Neural cell (in vitro differentiated cells): ENCODE measurements at regions not wholly inside any gene's neighbourhood (a gene's known extent, or its start where the extent isn't known, plus 50 kb on each side); places are given as distances from the start of the nearest gene placed in this dataset.

Source experiments
- H2AFZ ChIP-seq: fragments of 200-600, 300-800 bp; sonication (generic), shearing (Covaris generic); 2 replicates; pipeline ENCODE4 v1.6.0; 2014; ENCODE audit warnings: low read depth, mild to moderate bottlenecking, antibody characterized with exemption, low read length, moderate library complexity
- H3F3A ChIP-seq: fragments of 200-600 bp; shearing (Covaris generic); 2 replicates; pipeline ENCODE4 v1.6.1; 2016; ENCODE audit warnings: mild to moderate bottlenecking, moderate library complexity, mixed read lengths, antibody characterized with exemption, low read length; ENCODE audit not compliant: insufficient read depth, poor library complexity, severe bottlenecking
- H3K27ac ChIP-seq: fragments of 200-600, 300-800 bp; sonication (generic), shearing (Covaris generic); 2 replicates; pipeline ENCODE4 v1.5.1; 2014; ENCODE audit warnings: mild to moderate bottlenecking, low read length, moderate library complexity
- H3K27me3 ChIP-seq: fragments of 300-800, 200-600 bp; sonication (generic), shearing (Covaris generic); 2 replicates; pipeline ENCODE4 v1.6.0; 2014; ENCODE audit warnings: mild to moderate bottlenecking, low read depth, low read length, moderate library complexity; ENCODE audit not compliant: insufficient read depth
- H3K36me3 ChIP-seq: fragments of 300-800, 200-600 bp; sonication (generic), shearing (Covaris generic); 2 replicates; pipeline ENCODE4 v1.5.1; 2014; ENCODE audit warnings: mild to moderate bottlenecking, antibody characterized with exemption, low read length, moderate library complexity; ENCODE audit not compliant: insufficient read depth
- H3K4me2 ChIP-seq: fragments of 300-800, 200-600 bp; sonication (generic), shearing (Covaris generic); 2 replicates; pipeline ENCODE4 v1.6.0; 2014; ENCODE audit warnings: mild to moderate bottlenecking, low read length
- H3K4me3 ChIP-seq: fragments of 300-800, 200-600 bp; sonication (generic), shearing (Covaris generic); 2 replicates; pipeline ENCODE4 v1.5.1; 2014; ENCODE audit warnings: mild to moderate bottlenecking, low read length, moderate library complexity
- H3K79me2 ChIP-seq: fragments of 200-600 bp; shearing (Covaris generic); replicated peaks from 2 replicates; pipeline ENCODE4 v1.6.0; 2014; ENCODE audit warnings: mild to moderate bottlenecking, low read length, moderate library complexity; ENCODE audit not compliant: insufficient read depth
- H3K9ac ChIP-seq: fragments of 300-800, 200-600 bp; sonication (generic), shearing (Covaris generic); 2 replicates; pipeline ENCODE4 v1.6.1; 2016; ENCODE audit warnings: mild to moderate bottlenecking, low read length, mixed read lengths
- H3K9me2 ChIP-seq: fragments of 200-600 bp; shearing (Covaris generic); 2 replicates; pipeline ENCODE4 v1.6.1; 2016; ENCODE audit warnings: mild to moderate bottlenecking, low read length, mixed read lengths; ENCODE audit not compliant: insufficient read depth
- H3K9me3 ChIP-seq: fragments of 200-600, 300-800 bp; sonication (generic), shearing (Covaris generic); 2 replicates; pipeline ENCODE4 v1.6.1; 2016; ENCODE audit warnings: mild to moderate bottlenecking, mixed run types, low read length, moderate library complexity, mixed read lengths
- H4K20me1 ChIP-seq: fragments of 200-600 bp; shearing (Covaris generic); 2 replicates; pipeline ENCODE4 v1.6.1; 2016; ENCODE audit warnings: mild to moderate bottlenecking, mixed run types; ENCODE audit not compliant: insufficient read depth
- EP300 ChIP-seq: fragments of 450-650 bp; conservative IDR thresholded peaks from 2 replicates; pipeline ENCODE4 v1.6.1; 2014; ENCODE audit warnings: antibody characterized with exemption, mild to moderate bottlenecking, moderate library complexity; ENCODE audit not compliant: poor library complexity, severe bottlenecking
- EZH2 ChIP-seq: fragments of 200-600, 300-800 bp; shearing (Covaris generic), sonication (generic); IDR thresholded peaks from 2 replicates; pipeline ENCODE4 v1.6.1; 2014; ENCODE audit warnings: antibody characterized with exemption, low read length, borderline replicate concordance, mild to moderate bottlenecking; ENCODE audit not compliant: insufficient read depth, poor library complexity, severe bottlenecking
- MXI1 ChIP-seq: fragments of 450-650 bp; conservative IDR thresholded peaks from 2 replicates; pipeline ENCODE4 v1.6.1; 2014; ENCODE audit warnings: antibody characterized with exemption, mild to moderate bottlenecking; ENCODE audit not compliant: poor library complexity, severe bottlenecking
- POLR2AphosphoS5 ChIP-seq: IDR thresholded peaks from 2 replicates; pipeline ENCODE4 v1.6.1; 2012
- RAD21 ChIP-seq: fragments of 450-650 bp; conservative IDR thresholded peaks from 2 replicates; pipeline ENCODE4 v1.6.1; 2014; ENCODE audit warnings: antibody characterized with exemption, mild to moderate bottlenecking, moderate library complexity
- SMC3 ChIP-seq: fragments of 450-650 bp; conservative IDR thresholded peaks from 2 replicates; pipeline ENCODE4 v1.6.1; 2014; ENCODE audit warnings: antibody characterized with exemption, mild to moderate bottlenecking, moderate library complexity; ENCODE audit not compliant: poor library complexity
- TAF1 ChIP-seq: IDR thresholded peaks from 2 replicates; pipeline ENCODE4 v1.6.1; 2012; ENCODE audit warnings: low read depth
- TF ChIP-seq, protein P1 (sequence below): IDR thresholded peaks from 2 replicates; pipeline ENCODE4 v1.6.1; 2012; ENCODE audit warnings: borderline replicate concordance
- TF ChIP-seq, protein P2 (sequence below): fragments of 450-650 bp; IDR thresholded peaks from 2 replicates; pipeline ENCODE4 v1.5.1; 2014; ENCODE audit warnings: antibody characterized with exemption, mild to moderate bottlenecking, moderate library complexity; ENCODE audit not compliant: poor library complexity, severe bottlenecking

DNA sequence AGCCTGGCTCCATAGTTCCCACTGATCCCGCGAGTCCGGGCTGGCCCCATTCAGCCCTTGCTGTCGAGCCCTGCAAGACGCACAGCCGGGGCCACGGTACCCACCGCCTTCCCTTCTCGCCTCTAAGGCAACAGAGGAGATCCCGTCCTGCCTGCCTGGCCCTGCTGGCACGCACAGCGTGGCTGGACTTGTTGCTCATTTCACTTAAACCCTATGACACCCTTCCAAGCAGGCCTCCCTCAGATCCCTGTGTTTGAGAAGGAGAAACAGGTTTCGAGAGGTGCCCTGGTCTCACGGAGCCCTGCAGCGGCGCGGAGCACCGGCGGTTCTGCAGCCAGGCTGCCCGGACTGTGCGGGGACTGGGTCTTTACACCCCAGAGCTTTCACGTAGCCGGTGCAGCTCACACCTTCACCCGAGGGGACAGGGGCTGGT lies 1048.4 kb downstream of the BRD1 start:
- TF ChIP-seq, protein P1, sequence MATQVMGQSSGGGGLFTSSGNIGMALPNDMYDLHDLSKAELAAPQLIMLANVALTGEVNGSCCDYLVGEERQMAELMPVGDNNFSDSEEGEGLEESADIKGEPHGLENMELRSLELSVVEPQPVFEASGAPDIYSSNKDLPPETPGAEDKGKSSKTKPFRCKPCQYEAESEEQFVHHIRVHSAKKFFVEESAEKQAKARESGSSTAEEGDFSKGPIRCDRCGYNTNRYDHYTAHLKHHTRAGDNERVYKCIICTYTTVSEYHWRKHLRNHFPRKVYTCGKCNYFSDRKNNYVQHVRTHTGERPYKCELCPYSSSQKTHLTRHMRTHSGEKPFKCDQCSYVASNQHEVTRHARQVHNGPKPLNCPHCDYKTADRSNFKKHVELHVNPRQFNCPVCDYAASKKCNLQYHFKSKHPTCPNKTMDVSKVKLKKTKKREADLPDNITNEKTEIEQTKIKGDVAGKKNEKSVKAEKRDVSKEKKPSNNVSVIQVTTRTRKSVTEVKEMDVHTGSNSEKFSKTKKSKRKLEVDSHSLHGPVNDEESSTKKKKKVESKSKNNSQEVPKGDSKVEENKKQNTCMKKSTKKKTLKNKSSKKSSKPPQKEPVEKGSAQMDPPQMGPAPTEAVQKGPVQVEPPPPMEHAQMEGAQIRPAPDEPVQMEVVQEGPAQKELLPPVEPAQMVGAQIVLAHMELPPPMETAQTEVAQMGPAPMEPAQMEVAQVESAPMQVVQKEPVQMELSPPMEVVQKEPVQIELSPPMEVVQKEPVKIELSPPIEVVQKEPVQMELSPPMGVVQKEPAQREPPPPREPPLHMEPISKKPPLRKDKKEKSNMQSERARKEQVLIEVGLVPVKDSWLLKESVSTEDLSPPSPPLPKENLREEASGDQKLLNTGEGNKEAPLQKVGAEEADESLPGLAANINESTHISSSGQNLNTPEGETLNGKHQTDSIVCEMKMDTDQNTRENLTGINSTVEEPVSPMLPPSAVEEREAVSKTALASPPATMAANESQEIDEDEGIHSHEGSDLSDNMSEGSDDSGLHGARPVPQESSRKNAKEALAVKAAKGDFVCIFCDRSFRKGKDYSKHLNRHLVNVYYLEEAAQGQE, result no peak
- TF ChIP-seq MXI1 (no peak), EZH2 (no peak), RAD21 (no peak), TAF1 (no peak), POLR2AphosphoS5 (no peak), EP300 (no peak), SMC3 (no peak)
- TF ChIP-seq, protein P2, sequence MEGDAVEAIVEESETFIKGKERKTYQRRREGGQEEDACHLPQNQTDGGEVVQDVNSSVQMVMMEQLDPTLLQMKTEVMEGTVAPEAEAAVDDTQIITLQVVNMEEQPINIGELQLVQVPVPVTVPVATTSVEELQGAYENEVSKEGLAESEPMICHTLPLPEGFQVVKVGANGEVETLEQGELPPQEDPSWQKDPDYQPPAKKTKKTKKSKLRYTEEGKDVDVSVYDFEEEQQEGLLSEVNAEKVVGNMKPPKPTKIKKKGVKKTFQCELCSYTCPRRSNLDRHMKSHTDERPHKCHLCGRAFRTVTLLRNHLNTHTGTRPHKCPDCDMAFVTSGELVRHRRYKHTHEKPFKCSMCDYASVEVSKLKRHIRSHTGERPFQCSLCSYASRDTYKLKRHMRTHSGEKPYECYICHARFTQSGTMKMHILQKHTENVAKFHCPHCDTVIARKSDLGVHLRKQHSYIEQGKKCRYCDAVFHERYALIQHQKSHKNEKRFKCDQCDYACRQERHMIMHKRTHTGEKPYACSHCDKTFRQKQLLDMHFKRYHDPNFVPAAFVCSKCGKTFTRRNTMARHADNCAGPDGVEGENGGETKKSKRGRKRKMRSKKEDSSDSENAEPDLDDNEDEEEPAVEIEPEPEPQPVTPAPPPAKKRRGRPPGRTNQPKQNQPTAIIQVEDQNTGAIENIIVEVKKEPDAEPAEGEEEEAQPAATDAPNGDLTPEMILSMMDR, result no peak
- Histone ChIP-seq H3K4me2 (no peak overlapping the region), H3K4me3 (no peak overlapping the region), H3K27ac (no peak overlapping the region), H3K9ac (no peak overlapping the region), H3K9me2 (no peaks in the 10 kb centered on the region), H3K36me3 (no peaks in the 10 kb centered on the region), H3K27me3 (no peaks in the 10 kb centered on the region), H4K20me1 (no peaks in the 10 kb centered on the region), H3K79me2 (no peaks in the 10 kb centered on the region), H3K9me3 (no peaks in the 10 kb centered on the region), H3F3A (no peaks in the 10 kb centered on the region), H2AFZ (no peak overlapping the region)

DNA sequence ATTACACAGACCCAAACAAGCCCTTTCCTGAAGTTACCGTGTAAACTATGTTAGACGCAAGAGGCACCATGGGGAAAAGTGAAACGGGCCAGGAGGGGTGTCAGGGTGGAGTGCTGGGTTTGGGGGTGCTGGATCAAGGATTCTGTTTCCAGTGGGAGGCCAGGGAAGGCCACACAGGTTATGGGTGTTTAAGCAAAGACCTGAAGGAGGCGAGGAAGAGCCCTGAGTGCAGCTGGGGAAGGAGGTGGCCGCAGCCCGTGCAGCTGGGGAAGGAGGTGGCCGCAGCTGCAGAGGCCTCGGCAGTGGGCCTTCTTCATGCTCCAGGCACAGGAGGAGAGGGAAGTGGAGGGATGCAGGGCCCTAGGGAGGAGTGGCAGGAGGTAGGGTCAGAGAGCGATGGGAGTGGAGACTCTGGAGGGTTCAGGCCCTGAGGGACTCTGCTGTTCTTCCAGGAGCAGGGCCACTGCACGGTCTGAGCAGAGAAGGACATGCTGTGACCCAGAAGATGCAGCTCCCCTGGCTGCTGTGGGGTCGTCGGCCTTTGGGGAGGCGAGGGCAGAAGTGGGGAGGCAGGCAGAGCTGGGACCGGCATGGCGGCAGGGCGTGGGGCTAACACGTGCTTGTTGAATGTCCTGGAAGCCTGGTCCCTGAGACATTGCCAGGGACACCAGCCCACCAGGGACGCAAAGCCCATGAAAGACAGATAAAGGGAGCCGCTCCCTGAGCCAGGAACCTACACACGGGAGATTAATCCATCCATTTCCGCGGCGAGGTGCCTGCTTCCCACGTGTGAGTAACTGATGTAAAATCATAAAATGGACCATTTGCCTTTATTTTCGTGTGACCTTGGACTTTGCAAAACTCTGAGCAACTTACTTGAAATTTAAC lies 1049.1 kb downstream of the BRD1 start:
- H3K36me3 ChIP-seq, result no peaks in the 10 kb centered on the region

More for the DNA sequence above, 1049.1 kb downstream of the BRD1 start:
- Histone ChIP-seq H3K4me3 (no peak overlapping the region), H3F3A (no peaks in the 10 kb centered on the region), H3K4me2 (no peak overlapping the region), H3K79me2 (no peaks in the 10 kb centered on the region), H3K9me2 (no peaks in the 10 kb centered on the region), H3K27ac (no peak overlapping the region), H3K27me3 (no peaks in the 10 kb centered on the region), H3K9ac (no peak overlapping the region), H2AFZ (no peak overlapping the region), H4K20me1 (no peaks in the 10 kb centered on the region), H3K9me3 (no peaks in the 10 kb centered on the region)
- no peak for TF ChIP-seq POLR2AphosphoS5
- TF ChIP-seq, protein P2, result no peak
- TF ChIP-seq, protein P1, result no peak
- no peak for TF ChIP-seq RAD21
- no peak for TF ChIP-seq MXI1
- TF ChIP-seq EZH2, result no peak
- TF ChIP-seq SMC3, result no peak
- TF ChIP-seq EP300, result no peak
- TF ChIP-seq TAF1, result no peak
